Activated CD4-positive, alpha-beta T cell treated with anti-CD3 and anti-CD28 coated beads for 36 hours (primary cell): ENCODE measurements at regions not wholly inside any gene's neighbourhood (a gene's known extent, or its start where the extent isn't known, plus 50 kb on each side); places are given as distances from the start of the nearest gene placed in this dataset.

Experiments
- ATAC-seq: fragments of 200-7000 bp; cut with Tn5 transposase; one replicate; pipeline ENCODE4 v1.10.0; 2021; ENCODE audit warnings: mild to moderate bottlenecking, moderate library complexity
- CTCF ChIA-PET: fragments of 350-600 bp; sonication (Branson Sonifier 250); formaldehyde crosslinking; loops from one replicate; lab custom pipeline; 2021; ENCODE audit warnings: antibody characterized with exemption; lab: Charles Lee
- POLR2A ChIA-PET: fragments of 350-600 bp; sonication (Branson Sonifier 250); formaldehyde crosslinking; loops from one replicate; lab custom pipeline; 2021; ENCODE audit warnings: antibody characterized with exemption, inconsistent platforms; lab: Charles Lee
- DNase-seq: peaks from one replicate; pipeline ENCODE4 v3.0.0-alpha.2; 2020
- H3K27ac Mint-ChIP-seq: one replicate; pipeline ENCODE4 v1.8.0; 2021; ENCODE audit warnings: mixed read lengths
- H3K27me3 Mint-ChIP-seq: one replicate; pipeline ENCODE4 v1.8.0; 2021; ENCODE audit warnings: mixed read lengths
- H3K36me3 Mint-ChIP-seq: one replicate; pipeline ENCODE4 v1.8.0; 2021; ENCODE audit warnings: low read depth, mixed read lengths
- H3K4me1 Mint-ChIP-seq: one replicate; pipeline ENCODE4 v1.8.0; 2021; ENCODE audit warnings: mixed read lengths
- H3K4me3 Mint-ChIP-seq: one replicate; pipeline ENCODE4 v1.8.0; 2021; ENCODE audit warnings: mild to moderate bottlenecking, moderate library complexity, mixed read lengths
- H3K9me3 Mint-ChIP-seq: one replicate; pipeline ENCODE4 v1.8.0; 2021; ENCODE audit warnings: low read depth, mixed read lengths
- intact Hi-C, 2 experiments: fragments of 100-400 bp; cut with DNase I in 1 of 2; cut with micrococcal nuclease in 1 of 2; formaldehyde crosslinking; loops; one replicate each; pipeline versions ENCODE4 v1.14.2 to v1.15.1; 2022 to 2024; cut with DNase I, micrococcal nuclease

- DNase-seq, result peak; percentile 56
- POLR2A ChIA-PET, result no interaction called here
Observed at GRCh38 chr12:90090929-90091651, 382.5 kb upstream of the ATP2B1 start.

GRCh38 chr12:90086281-90086680 is 377.6 kb upstream of the ATP2B1 start:
- POLR2A ChIA-PET, result no interaction called here
- ATAC-seq (peak; percentile 71), DNase-seq (no peak)
- no peaks in the 10 kb centered on the region for H3K36me3 Mint-ChIP-seq
- intact Hi-C loops, result loop anchor here (1.0 to 5.0 kb wide), 2 partner anchors 43 to 319 kb away; no protein-coding TSS in a partner anchor
- H3K9me3 Mint-ChIP-seq, result no peaks in the 10 kb centered on the region
- H3K4me1 Mint-ChIP-seq, result peaks cover 20% of the 10 kb centered on the region
- no peak overlapping the region for H3K4me3 Mint-ChIP-seq
- CTCF ChIA-PET, result interaction anchor here (0.7 kb wide), 1 partner anchor 44 kb away, joined by 3 read pairs; no protein-coding TSS in a partner anchor
- no peak overlapping the region for H3K27ac Mint-ChIP-seq
- no peaks in the 10 kb centered on the region for H3K27me3 Mint-ChIP-seq

More at GRCh38 chr12:90090929-90091651, 382.5 kb upstream of the ATP2B1 start:
- Mint-ChIP-seq H3K27me3 (no peaks in the 10 kb centered on the region), H3K9me3 (no peaks in the 10 kb centered on the region), H3K27ac (no peak overlapping the region), H3K4me3 (no peak overlapping the region), H3K4me1 (peaks cover 21% of the 10 kb centered on the region), H3K36me3 (no peaks in the 10 kb centered on the region)
- intact Hi-C loops, result loop anchor here in 1 of 2 experiments (5.0 kb wide), 1 partner anchor 229 kb away; no protein-coding TSS in a partner anchor
- peak; percentile 69 for ATAC-seq
- CTCF ChIA-PET, result no interaction called here

- no peak overlapping the region for H3K4me3 Mint-ChIP-seq
- H3K9me3 Mint-ChIP-seq, result no peaks in the 10 kb centered on the region
- H3K27ac Mint-ChIP-seq, result no peak overlapping the region
- intact Hi-C loops, result loop anchor here (1.0 to 5.0 kb wide), 2 partner anchors 42 to 318 kb away; no protein-coding TSS in a partner anchor
- ATAC-seq, result peak; percentile 49
- CTCF ChIA-PET, result interaction anchor here (0.6 to 1.0 kb wide), 3 partner anchors 9 to 508 kb away, joined by 3 to 6 read pairs (median 3); no protein-coding TSS in a partner anchor
- H3K4me1 Mint-ChIP-seq, result peaks cover 14% of the 10 kb centered on the region
- no peaks in the 10 kb centered on the region for H3K27me3 Mint-ChIP-seq
- no peaks in the 10 kb centered on the region for H3K36me3 Mint-ChIP-seq
- DNase-seq, result no peak
- POLR2A ChIA-PET, result interaction anchor here (0.5 kb wide), 1 partner anchor 439 kb away, joined by 6 read pairs; no protein-coding TSS in a partner anchor
Observed at GRCh38 chr12:90085494-90086274, 377.0 kb upstream of the ATP2B1 start.

GRCh38 chr12:90084018-90084417 is 375.4 kb upstream of the ATP2B1 start:
- intact Hi-C loops, result no loop called here
- no peaks in the 10 kb centered on the region for H3K36me3 Mint-ChIP-seq
- DNase-seq, result no peak
- H3K27ac Mint-ChIP-seq, result no peak overlapping the region
- peaks cover 10% of the 10 kb centered on the region for H3K4me1 Mint-ChIP-seq
- no peaks in the 10 kb centered on the region for H3K27me3 Mint-ChIP-seq
- no peaks in the 10 kb centered on the region for H3K9me3 Mint-ChIP-seq
- ChIA-PET CTCF (no interaction called here), POLR2A (no interaction called here)
- ATAC-seq, result no peak
- no peak overlapping the region for H3K4me3 Mint-ChIP-seq

- DNase-seq (no peak), ATAC-seq (no peak)
- POLR2A ChIA-PET, result no interaction called here
- H3K36me3 Mint-ChIP-seq, result no peaks in the 10 kb centered on the region
- H3K4me3 Mint-ChIP-seq, result no peak overlapping the region
- no peaks in the 10 kb centered on the region for H3K9me3 Mint-ChIP-seq
- H3K27ac Mint-ChIP-seq, result no peak overlapping the region
- intact Hi-C loops, result no loop called here
- peaks cover 26% of the 10 kb centered on the region for H3K4me1 Mint-ChIP-seq
- H3K27me3 Mint-ChIP-seq, result no peaks in the 10 kb centered on the region
- CTCF ChIA-PET, result interaction anchor here (1.1 kb wide), 1 partner anchor 218 kb away, joined by 3 read pairs; no protein-coding TSS in a partner anchor
Observed at GRCh38 chr12:90080616-90081015, 372.0 kb upstream of the ATP2B1 start.

GRCh38 chr12:90079529-90080210 is 371.0 kb upstream of the ATP2B1 start:
- H3K36me3 Mint-ChIP-seq, result no peaks in the 10 kb centered on the region

GRCh38 chr12:90078344-90078743 is 369.7 kb upstream of the ATP2B1 start:
- POLR2A ChIA-PET, result no interaction called here
- ATAC-seq, result no peak

More at GRCh38 chr12:90079529-90080210, 371.0 kb upstream of the ATP2B1 start:
- ChIA-PET CTCF (no interaction called here), POLR2A (no interaction called here)
- ATAC-seq (no peak), DNase-seq (no peak)
- Mint-ChIP-seq H3K27me3 (no peaks in the 10 kb centered on the region), H3K4me3 (no peak overlapping the region), H3K4me1 (peaks cover 29% of the 10 kb centered on the region), H3K27ac (no peak overlapping the region), H3K9me3 (no peaks in the 10 kb centered on the region)
- intact Hi-C loops, result no loop called here

GRCh38 chr12:90077756-90078155 is 369.1 kb upstream of the ATP2B1 start:
- Mint-ChIP-seq H3K27me3 (no peaks in the 10 kb centered on the region), H3K36me3 (no peaks in the 10 kb centered on the region), H3K27ac (no peak overlapping the region), H3K4me3 (no peak overlapping the region), H3K4me1 (peaks cover 29% of the 10 kb centered on the region), H3K9me3 (no peaks in the 10 kb centered on the region)
- ATAC-seq (no peak), DNase-seq (no peak)
- intact Hi-C loops, result no loop called here
- ChIA-PET CTCF (interaction anchor here (0.6 to 0.7 kb wide), 2 partner anchors 16 to 976 kb away, joined by 3 to 4 read pairs; no protein-coding TSS in a partner anchor), POLR2A (no interaction called here)

More at GRCh38 chr12:90078344-90078743, 369.7 kb upstream of the ATP2B1 start:
- H3K4me3 Mint-ChIP-seq, result no peak overlapping the region
- no peaks in the 10 kb centered on the region for H3K36me3 Mint-ChIP-seq
- H3K27me3 Mint-ChIP-seq, result no peaks in the 10 kb centered on the region
- intact Hi-C loops, result no loop called here
- H3K27ac Mint-ChIP-seq, result no peak overlapping the region
- CTCF ChIA-PET, result interaction anchor here (0.6 to 0.8 kb wide), 3 partner anchors 16 to 976 kb away, joined by 3 to 5 read pairs (median 4); no protein-coding TSS in a partner anchor
- H3K4me1 Mint-ChIP-seq, result peaks cover 29% of the 10 kb centered on the region
- H3K9me3 Mint-ChIP-seq, result no peaks in the 10 kb centered on the region
- DNase-seq, result no peak

- intact Hi-C loops, result no loop called here
- no peaks in the 10 kb centered on the region for H3K36me3 Mint-ChIP-seq
- H3K4me1 Mint-ChIP-seq, result peaks cover 29% of the 10 kb centered on the region
- peak; percentile 72 for ATAC-seq
- no peaks in the 10 kb centered on the region for H3K27me3 Mint-ChIP-seq
- CTCF ChIA-PET, result interaction anchor here (0.6 to 1.3 kb wide), 6 partner anchors 8 to 320 kb away, joined by 3 to 6 read pairs (median 3); no protein-coding TSS in a partner anchor
- no peak overlapping the region for H3K4me3 Mint-ChIP-seq
- no peak for DNase-seq
- no peaks in the 10 kb centered on the region for H3K9me3 Mint-ChIP-seq
- POLR2A ChIA-PET, result interaction anchor here (0.7 kb wide), 1 partner anchor 1383 kb away, joined by 3 read pairs; no protein-coding TSS in a partner anchor
- no peak overlapping the region for H3K27ac Mint-ChIP-seq
Observed at GRCh38 chr12:90076851-90077319, 368.2 kb upstream of the ATP2B1 start.

GRCh38 chr12:90075685-90076084 is 367.0 kb upstream of the ATP2B1 start:
- POLR2A ChIA-PET, result no interaction called here
- peaks cover 29% of the 10 kb centered on the region for H3K4me1 Mint-ChIP-seq
- DNase-seq (peak; percentile 9), ATAC-seq (no peak)
- H3K4me3 Mint-ChIP-seq, result no peak overlapping the region
- CTCF ChIA-PET, result interaction anchor here (1.1 to 1.3 kb wide), 2 partner anchors 28 to 294 kb away, joined by 3 read pairs; no protein-coding TSS in a partner anchor
- intact Hi-C loops, result no loop called here
- no peak overlapping the region for H3K27ac Mint-ChIP-seq
- peaks cover 4% of the 10 kb centered on the region for H3K9me3 Mint-ChIP-seq
- no peaks in the 10 kb centered on the region for H3K36me3 Mint-ChIP-seq
- peaks cover 2% of the 10 kb centered on the region for H3K27me3 Mint-ChIP-seq
